ENCODE measurements at regions not wholly inside any gene's neighbourhood (a gene's known extent, or its start where the extent isn't known, plus 50 kb on each side); places are given as distances from the start of the nearest gene placed in this dataset.

GRCh38 chr21:39096754-39097153 is 86.5 kb downstream of the PSMG1 start:
- Histone ChIP-seq H3K79me2 (replicated peaks; ENCODE audit: insufficient read depth) (no peaks in the 10 kb centered on the region), H3K27me3 (ENCODE audit: insufficient read depth) (no peaks in the 10 kb centered on the region), H3K36me3 (ENCODE audit: insufficient read depth) (no peaks in the 10 kb centered on the region), H3K9me2 (ENCODE audit: insufficient read depth) (peaks cover 6% of the 10 kb centered on the region; the same call in 1 of the 2 replicates), H3K4me3 (no peak overlapping the region), H3K27ac (ENCODE audit: low read depth) (no peak overlapping the region), H2AFZ (peak overlapping the region; percentile 83; the same call in 1 of the 2 replicates), H3K4me2 (no peak overlapping the region), H3K4me1 (ENCODE audit: insufficient read depth) (no peaks in the 10 kb centered on the region), H3F3A (replicated peaks; ENCODE audit: low read depth) (no peaks in the 10 kb centered on the region), H4K20me1 (replicated peaks; ENCODE audit: insufficient read depth) (no peaks in the 10 kb centered on the region)
- no peak for TF ChIP-seq EZH2phosphoT487 (IDR thresholded peaks at IDR 0.05; ENCODE audit: unreplicated experiment)
- TF ChIP-seq CTCF (conservative IDR thresholded peaks at IDR 0.05; ENCODE audit: low read depth in 2 of 2) = peak; percentile 68 to 69
- Mint-ChIP-seq H3K4me3 (no peak overlapping the region), H3K4me1 (peaks cover 10% of the 10 kb centered on the region), H3K27ac (no peak overlapping the region), H3K36me3 (ENCODE audit: low read depth) (peaks cover 3% of the 10 kb centered on the region; the same call in 1 of the 3 replicates), H3K27me3 (ENCODE audit: insufficient read depth, low read depth, poor library complexity) (no peaks in the 10 kb centered on the region), H3K9me3 (peaks cover 8% of the 10 kb centered on the region)
- peak; percentile 76 for DNase-seq (ENCODE audit: low spot score)
- peak; percentile 88 for ATAC-seq

DNA sequence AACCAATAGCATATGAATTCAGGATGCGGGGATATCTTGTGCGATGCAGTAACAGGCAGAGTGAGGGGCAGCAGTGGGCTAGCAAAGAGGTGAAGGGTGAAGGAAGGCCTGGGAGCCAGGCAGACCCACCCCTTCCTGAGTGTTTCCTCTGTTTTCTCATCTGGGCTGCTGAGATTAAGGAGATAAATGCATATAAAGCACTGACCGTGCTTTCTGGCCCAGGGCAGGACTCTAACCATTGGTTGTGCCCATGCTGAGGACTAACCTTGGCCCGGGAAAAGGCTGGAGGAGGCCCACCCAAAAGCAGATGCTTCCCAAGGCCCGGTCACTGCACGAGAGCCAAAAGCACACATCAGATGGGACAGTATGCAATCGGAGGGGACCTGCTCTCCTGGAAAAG is 87.6 kb downstream of the PSMG1 start:
- Mint-ChIP-seq H3K36me3 (ENCODE audit: low read depth) (peaks cover 3% of the 10 kb centered on the region; the same call in 1 of the 3 replicates), H3K4me3 (no peak overlapping the region), H3K9me3 (peaks cover 8% of the 10 kb centered on the region), H3K4me1 (peaks cover 8% of the 10 kb centered on the region), H3K27ac (no peak overlapping the region), H3K27me3 (ENCODE audit: insufficient read depth, low read depth, poor library complexity) (no peaks in the 10 kb centered on the region)
- no peaks in the 10 kb centered on the region for H3K4me1 ChIP-seq (ENCODE audit: insufficient read depth)
- no peak overlapping the region for H3K27ac ChIP-seq (ENCODE audit: low read depth)
- no peak overlapping the region for H3K4me2 ChIP-seq
- DNase-seq (ENCODE audit: low spot score) (no peak), ATAC-seq (no peak)
- H3F3A ChIP-seq (replicated peaks; ENCODE audit: low read depth) = no peaks in the 10 kb centered on the region
- peaks cover 6% of the 10 kb centered on the region; the same call in 1 of the 2 replicates for H3K9me2 ChIP-seq (ENCODE audit: insufficient read depth)
- no peak overlapping the region for H3K4me3 ChIP-seq
- H3K79me2 ChIP-seq (replicated peaks; ENCODE audit: insufficient read depth) = no peaks in the 10 kb centered on the region
- TF ChIP-seq ZNF462 (CRISPR knock-in tag; IDR thresholded peaks at IDR 0.05) (no peak), ETS1 (IDR thresholded peaks at IDR 0.05) (no peak), NANOG (IDR thresholded peaks at IDR 0.05; ENCODE audit: borderline replicate concordance) (no peak), POLR2AphosphoS5 (IDR thresholded peaks at IDR 0.05; ENCODE audit: low read depth) (no peak)
- no peaks in the 10 kb centered on the region for H3K36me3 ChIP-seq (ENCODE audit: insufficient read depth)
- no peaks in the 10 kb centered on the region for H3K27me3 ChIP-seq (ENCODE audit: insufficient read depth)
- no peak overlapping the region for H2AFZ ChIP-seq
- H4K20me1 ChIP-seq (replicated peaks; ENCODE audit: insufficient read depth) = no peaks in the 10 kb centered on the region
